ENCODE measurements at regions not wholly inside any gene's neighbourhood (a gene's known extent, or its start where the extent isn't known, plus 50 kb on each side); places are given as distances from the start of the nearest gene placed in this dataset.
"Not testable (repeated sequence)": the region's sequence is repeated elsewhere in the genome, so short reads cannot be mapped to it uniquely, and the experiment has no call there.

GRCh38 chr1:172934417-172934762, 116.4 kb downstream of the TNFSF18 start:
- ChIA-PET CTCF (no interaction called here), POLR2A (no interaction called here)

DNA sequence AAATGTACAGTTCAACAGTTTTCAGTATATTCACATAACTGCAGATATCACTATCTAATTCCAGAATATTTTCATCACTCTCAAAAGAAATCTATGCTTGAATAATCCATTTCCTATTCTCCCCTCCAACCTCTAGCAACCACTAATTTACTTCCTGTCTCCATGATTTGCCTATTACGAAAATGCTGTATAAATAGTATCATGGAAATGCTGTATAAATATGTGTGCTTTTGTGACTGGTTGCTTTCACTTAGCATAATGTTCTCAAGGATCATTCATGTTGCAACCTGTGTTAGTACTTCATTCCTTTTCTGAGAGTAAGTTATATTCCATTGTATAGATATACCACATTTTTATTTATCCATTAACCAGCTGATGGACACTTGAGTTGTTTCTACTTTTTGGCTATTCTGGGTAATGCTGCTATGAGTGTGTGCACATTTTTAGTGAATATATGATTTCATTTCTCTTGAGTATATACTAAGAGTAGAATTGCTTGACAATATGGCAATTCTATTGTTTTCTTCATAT, 115.6 kb downstream of the TNFSF18 start:
- ChIA-PET CTCF (no interaction called here), POLR2A (no interaction called here)

DNA sequence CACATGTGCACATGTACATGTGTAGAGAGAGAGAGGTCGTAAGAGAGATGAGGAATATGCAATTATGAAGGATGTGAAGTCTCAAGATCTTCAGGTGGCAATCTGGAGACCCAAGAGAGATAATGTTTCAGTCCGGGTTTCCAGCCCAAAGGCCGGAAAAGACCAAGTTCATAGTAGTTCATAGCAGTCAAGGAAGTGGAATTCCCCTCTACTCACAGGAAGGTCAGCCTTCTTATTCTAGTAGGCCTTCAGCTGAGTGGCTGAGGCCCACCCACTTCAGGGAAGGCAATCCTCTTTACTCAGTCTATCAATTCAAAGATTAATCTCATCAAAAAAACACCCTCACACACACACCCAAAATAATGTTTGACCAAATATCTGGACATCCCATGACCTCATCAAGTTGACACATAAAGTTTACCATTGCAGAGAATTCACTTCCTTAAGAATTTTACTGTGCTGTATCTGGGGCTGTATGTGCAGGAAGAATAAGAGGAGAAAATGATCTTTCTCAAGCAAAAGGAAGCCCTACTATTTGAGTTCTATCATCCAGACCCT, 114.6 kb downstream of the TNFSF18 start:
- POLR2A ChIA-PET = no interaction called here
- CTCF ChIA-PET = no interaction called here

DNA sequence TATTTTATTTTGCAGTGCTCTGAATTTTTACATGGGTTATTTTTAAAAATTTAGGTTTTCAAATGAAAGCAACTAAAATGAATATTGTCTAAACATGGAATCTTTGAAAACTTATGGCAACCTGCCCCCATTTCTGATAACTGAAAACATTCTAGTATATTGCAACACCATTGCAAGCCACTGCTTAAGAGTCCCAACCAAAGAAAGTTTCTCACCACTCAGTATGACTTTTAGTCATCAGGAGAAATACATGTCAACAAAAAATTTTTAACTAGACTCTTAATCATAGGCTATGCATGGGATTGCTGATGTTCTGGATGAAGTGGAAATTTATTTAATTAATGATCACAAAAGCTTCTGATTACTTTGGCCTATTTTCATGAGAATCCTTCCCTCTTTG, 112.1 kb downstream of the TNFSF18 start:
- POLR2A ChIA-PET = no interaction called here
- CTCF ChIA-PET = no interaction called here

GRCh38 chr1:172939475-172939874, 111.3 kb downstream of the TNFSF18 start:
- POLR2A ChIA-PET = no interaction called here
- CTCF ChIA-PET = no interaction called here

- ChIA-PET POLR2A (no interaction called here), CTCF (interaction anchor here (1.0 kb wide), 1 partner anchor 262 kb away, joined by 3 read pairs; no protein-coding TSS in a partner anchor)
Measured at GRCh38 chr1:172940174-172940855, 110.4 kb downstream of the TNFSF18 start.

GRCh38 chr1:172941471-172941870, 109.3 kb downstream of the TNFSF18 start:
- CTCF ChIA-PET = no interaction called here

GRCh38 chr1:172941945-172942344, 108.8 kb downstream of the TNFSF18 start:
- CTCF ChIA-PET = no interaction called here
- POLR2A ChIA-PET = no interaction called here

More at GRCh38 chr1:172941471-172941870, 109.3 kb downstream of the TNFSF18 start:
- POLR2A ChIA-PET = no interaction called here

GRCh38 chr1:172943138-172943537, 107.6 kb downstream of the TNFSF18 start:
- POLR2A ChIA-PET, CTCF ChIA-PET: not testable (repeated sequence)

DNA sequence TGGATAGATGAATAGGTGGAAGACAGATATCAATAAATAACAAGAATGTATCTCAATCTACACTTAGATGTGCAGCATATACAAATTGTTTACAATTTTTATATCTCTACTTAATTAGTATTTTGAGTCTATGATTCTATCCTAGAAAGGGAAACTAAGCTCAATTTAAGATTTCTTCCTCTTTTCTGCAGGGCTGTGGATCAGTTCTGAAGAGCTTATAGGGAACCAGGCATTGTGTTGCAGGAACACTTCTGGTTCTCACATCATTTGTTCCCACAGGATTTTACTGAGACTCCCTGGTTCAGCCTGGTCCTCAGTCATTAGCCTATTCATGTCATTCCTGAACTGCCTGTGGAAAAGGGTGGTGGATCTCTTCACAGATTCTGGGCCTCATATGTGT, 105.8 kb downstream of the TNFSF18 start:
- CTCF ChIA-PET = no interaction called here

DNA sequence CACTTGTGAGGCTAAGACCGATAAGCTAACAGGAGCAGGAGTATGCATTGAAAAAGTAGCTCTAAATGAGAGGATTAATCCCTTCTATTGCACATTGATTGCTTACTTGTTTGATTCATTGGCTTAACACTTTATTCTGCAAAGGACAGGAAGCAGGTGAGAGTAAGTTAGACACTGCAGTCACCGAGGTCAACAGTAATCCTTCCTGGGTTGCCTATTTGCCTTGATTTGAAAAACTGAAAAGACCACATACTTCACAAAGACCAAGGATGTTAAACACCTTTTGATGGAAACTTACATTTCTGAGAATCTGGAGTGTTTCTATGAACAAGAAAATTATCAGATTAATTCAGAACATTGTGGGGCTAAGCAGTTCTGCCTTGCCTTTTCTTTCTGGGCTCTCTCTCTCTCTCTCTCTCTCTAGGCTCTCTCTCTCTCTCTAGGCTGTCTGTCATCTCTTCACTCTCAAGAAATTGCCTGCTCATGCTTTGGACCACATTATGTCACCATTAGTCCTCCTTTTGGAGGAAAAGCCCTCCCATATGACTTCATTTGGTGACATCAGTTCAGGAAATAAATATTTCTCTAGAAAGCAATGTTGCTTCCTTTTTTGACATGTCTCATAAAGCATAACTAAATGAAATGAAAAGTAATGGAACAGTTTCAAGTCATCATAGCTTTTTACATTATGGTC, 103.8 kb downstream of the TNFSF18 start:
- CTCF ChIA-PET = no interaction called here
- POLR2A ChIA-PET = no interaction called here

More for the DNA sequence above, 105.8 kb downstream of the TNFSF18 start:
- POLR2A ChIA-PET = no interaction called here

- ChIA-PET CTCF (interaction anchor here (1.1 kb wide), 1 partner anchor 37 kb away, joined by 3 read pairs; no protein-coding TSS in a partner anchor), POLR2A (no interaction called here)
Measured at GRCh38 chr1:172948457-172948856, 102.3 kb downstream of the TNFSF18 start.

GRCh38 chr1:172949096-172949495, 101.6 kb downstream of the TNFSF18 start:
- POLR2A ChIA-PET = no interaction called here
- CTCF ChIA-PET = interaction anchor here (0.7 to 1.1 kb wide), 2 partner anchors 37 to 229 kb away, joined by 3 read pairs; no protein-coding TSS in a partner anchor

DNA sequence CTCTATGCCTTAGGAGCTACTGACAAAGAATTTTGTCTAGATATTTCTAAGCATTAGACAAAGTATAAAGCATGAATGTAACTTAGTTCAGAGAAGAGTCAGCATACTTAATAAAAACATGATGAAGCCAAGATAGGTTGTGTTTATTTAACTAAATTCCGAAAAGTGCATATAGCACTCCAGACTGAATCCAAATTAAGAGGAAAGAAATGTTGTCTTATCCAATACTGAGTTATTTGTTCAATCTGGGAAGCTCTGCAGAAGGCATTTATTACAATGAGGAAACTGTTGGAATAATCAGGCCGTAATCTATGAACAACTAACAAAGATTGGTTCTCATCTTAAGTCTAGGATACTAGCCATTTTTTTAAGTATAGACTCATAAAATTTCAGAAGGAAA, 100.2 kb downstream of the TNFSF18 start:
- CTCF ChIA-PET = no interaction called here
- POLR2A ChIA-PET = no interaction called here

DNA sequence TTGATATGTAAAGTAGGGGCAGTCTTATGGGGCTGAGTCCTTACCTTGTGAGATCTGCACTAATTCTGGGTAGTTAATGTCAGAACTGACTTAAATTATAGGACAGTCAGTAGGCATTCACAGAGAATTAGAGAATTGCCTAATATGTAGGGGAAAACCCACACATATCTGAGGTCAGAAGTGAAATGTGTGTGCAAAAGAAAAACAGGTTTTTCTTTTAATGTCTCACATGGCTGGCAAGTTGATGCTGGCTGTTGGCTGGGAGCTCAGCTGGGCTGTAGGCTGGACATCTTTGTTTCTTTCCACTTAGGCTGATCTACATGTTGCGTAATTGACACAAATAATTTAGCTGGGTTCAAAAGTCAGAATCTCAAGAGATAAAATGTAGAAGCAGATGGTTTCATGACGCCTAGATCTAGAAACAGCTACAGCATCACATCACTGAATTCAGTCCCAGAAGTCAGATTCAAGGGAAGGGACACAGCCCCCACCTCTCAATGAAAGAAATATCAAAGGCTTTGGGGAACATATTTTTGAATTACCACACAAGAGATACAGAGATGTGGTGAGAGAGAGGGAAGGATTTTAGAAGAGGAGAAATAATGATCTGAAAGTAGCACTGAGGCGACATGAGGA, 98.9 kb downstream of the TNFSF18 start:
- CTCF ChIA-PET = no interaction called here
- POLR2A ChIA-PET = no interaction called here

GRCh38 chr1:172952516-172952915, 98.2 kb downstream of the TNFSF18 start:
- CTCF ChIA-PET = no interaction called here
- POLR2A ChIA-PET = no interaction called here

DNA sequence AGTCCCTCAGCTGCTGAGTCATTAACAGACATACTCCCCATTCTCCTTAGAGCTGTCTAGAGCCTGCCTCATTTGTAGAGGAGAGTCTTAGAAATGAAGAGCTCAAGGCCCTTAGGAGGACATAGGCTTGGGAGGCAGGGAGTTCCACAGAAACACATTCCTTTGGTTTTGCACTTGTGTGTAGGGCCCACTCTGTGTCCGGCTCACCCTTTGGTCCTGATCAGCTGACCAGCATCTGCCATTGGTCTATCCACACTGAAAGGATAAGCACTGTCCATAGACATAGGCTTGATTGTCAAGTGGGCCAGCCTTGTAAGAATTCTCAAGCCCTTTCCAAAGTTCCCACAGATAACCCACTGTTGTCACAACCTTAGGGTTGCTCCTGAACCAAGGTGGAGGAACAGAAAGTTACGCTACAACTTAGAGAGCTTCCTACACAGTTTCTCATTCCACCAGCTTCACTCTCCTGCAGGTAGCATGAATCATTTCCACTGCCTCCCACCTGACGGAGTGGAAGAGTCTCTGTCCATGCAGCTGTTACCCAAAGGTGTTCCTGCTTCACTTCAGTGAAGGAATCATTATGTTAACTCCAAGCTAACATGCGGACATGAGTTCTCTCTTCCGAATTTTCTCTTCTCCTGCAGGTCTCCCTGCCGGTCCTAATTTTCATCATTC, 96.1 kb downstream of the TNFSF18 start:
- ChIA-PET POLR2A (no interaction called here), CTCF (no interaction called here)

DNA sequence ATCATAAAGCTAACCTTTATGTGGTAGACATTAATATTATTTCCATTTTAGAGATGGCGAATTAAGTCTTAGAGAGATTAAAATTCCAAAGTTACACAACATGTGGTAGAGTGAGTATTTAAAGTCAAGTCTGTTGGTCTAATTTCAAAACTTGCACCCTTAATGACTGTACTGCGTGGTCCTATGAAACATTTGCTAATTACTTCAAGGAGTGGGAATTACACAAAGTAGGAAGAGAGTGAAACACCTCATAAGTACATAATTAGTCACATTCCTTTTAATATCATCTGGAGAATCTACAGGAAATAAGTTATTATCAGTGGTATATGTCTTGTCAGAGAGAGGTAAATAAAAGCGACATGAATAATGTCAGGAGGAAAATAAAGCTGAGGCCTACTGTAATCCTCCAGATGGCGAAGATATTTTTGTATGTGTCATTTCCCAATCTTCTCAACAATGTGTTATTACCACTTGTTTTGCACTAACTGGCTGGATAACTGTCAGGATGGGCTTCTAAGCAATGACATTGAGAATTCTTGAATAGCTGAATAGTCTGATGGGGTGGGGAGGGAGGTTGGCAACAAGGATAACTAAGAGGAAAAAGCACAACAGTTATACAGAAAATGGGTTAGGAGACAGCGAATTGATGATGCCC, 95.5 kb downstream of the TNFSF18 start:
- ChIA-PET POLR2A (no interaction called here), CTCF (no interaction called here)

DNA sequence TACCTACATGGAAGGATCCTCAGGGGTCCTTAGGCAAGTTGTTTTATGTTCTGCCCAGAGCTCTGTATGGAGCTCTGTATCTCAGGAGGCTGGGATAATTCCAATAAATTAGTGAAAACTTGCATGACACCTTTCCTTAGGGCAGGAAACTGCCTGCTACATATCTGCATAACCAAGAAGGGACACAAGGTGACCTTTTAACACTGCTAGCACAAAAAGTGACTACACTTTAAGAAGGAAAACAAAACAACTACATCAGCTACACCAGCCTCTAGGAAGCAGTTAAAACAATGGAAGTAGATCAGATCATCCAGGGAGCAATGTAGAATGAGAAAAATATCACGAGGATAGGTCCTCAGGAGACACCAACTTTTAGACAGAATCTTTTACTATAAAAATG, 93.9 kb downstream of the TNFSF18 start:
- CTCF ChIA-PET = no interaction called here
- POLR2A ChIA-PET = no interaction called here

DNA sequence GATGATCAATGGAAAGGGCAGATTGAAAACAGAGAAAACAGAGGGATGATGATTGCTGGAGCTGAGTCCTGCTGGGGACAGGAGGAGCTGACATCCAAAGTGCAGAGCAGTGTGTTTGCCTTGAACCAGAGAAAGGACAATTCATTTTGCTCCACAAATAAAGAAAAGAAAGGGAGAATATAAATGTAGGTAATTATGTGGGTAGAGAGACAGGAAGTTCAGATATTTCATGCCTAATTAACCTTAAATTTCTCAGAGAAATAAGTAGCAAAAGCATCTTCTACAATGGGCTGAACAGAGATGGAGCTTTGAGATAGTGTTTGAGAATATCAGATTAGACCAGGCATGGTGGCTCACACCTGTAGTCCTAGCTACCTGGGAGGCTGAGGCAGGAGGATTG, 93.2 kb downstream of the TNFSF18 start:
- CTCF ChIA-PET = no interaction called here

More for the DNA sequence above, 93.2 kb downstream of the TNFSF18 start:
- POLR2A ChIA-PET = no interaction called here
